Gastrocnemius medialis (tissue), 4 donors: ENCODE measurements at regions not wholly inside any gene's neighbourhood (a gene's known extent, or its start where the extent isn't known, plus 50 kb on each side); places are given as distances from the start of the nearest gene placed in this dataset.

Experiments
- POLR2A ChIP-seq, 2 donors: fragments of 450-650 bp; IDR thresholded peaks; one replicate each; pipeline ENCODE4 v1.6.1; 2017; ENCODE audit warnings: antibody characterized with exemption in 2 of 2, mild to moderate bottlenecking in 2 of 2, moderate library complexity in 2 of 2
- TF ChIP-seq, protein P1 (sequence below), 5 experiments: fragments of 450-650 bp in 3 of 5; fragments of 200-600 bp in 2 of 5; sonication (generic) in 2 of 5; IDR thresholded peaks in 4 of 5; conservative IDR thresholded peaks in 1 of 5; 1 replicate in 4 of 5; 2 replicates in 1 of 5; pipeline ENCODE4 v1.5.1; 2016 to 2019; ENCODE audit warnings: antibody characterized with exemption in 5 of 5, mild to moderate bottlenecking in 3 of 5, moderate library complexity in 3 of 5

DNA sequence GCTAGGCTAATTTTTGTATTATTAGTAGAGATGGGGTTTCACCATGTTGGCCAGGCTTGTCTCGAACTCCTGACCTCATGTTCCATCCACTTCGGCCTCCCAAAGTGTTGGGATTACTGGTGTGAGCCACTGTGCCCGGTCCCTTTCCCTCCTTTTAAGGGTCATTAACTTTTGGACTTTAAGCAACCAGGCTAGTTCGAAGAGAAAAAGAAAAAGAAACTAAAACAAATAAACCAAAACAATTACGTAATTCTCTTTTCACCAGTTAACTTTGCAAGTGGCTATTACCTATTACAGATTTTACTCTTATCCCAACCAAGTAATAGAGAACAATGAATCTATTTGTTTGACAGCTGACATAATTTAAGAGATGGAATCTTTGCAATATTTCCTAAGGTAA is 72.8 kb upstream of the SEMA3C start:
- TF ChIP-seq, protein P1, sequence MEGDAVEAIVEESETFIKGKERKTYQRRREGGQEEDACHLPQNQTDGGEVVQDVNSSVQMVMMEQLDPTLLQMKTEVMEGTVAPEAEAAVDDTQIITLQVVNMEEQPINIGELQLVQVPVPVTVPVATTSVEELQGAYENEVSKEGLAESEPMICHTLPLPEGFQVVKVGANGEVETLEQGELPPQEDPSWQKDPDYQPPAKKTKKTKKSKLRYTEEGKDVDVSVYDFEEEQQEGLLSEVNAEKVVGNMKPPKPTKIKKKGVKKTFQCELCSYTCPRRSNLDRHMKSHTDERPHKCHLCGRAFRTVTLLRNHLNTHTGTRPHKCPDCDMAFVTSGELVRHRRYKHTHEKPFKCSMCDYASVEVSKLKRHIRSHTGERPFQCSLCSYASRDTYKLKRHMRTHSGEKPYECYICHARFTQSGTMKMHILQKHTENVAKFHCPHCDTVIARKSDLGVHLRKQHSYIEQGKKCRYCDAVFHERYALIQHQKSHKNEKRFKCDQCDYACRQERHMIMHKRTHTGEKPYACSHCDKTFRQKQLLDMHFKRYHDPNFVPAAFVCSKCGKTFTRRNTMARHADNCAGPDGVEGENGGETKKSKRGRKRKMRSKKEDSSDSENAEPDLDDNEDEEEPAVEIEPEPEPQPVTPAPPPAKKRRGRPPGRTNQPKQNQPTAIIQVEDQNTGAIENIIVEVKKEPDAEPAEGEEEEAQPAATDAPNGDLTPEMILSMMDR (IDR thresholded peaks at IDR 0.05 in 4 of 5, conservative IDR thresholded peaks at IDR 0.05 in 1 of 5): no peak
- no peak for TF ChIP-seq POLR2A (IDR thresholded peaks at IDR 0.05)
